ENCODE measurements at regions not wholly inside any gene's neighbourhood (a gene's known extent, or its start where the extent isn't known, plus 50 kb on each side); places are given as distances from the start of the nearest gene placed in this dataset.

GRCh38 chr2:142502402-142502801 is 371.6 kb upstream of the LRP1B start:
- no peak for TF ChIP-seq CTCF (IDR thresholded peaks at IDR 0.05)
- no peak for TF ChIP-seq RFX5 (IDR thresholded peaks at IDR 0.05)
- no peak for TF ChIP-seq USF2 (IDR thresholded peaks at IDR 0.05)
- no peak for TF ChIP-seq POLR2A (IDR thresholded peaks at IDR 0.05; ENCODE audit: low read length)
- no peak for TF ChIP-seq MAX (IDR thresholded peaks at IDR 0.05)
- no peak for TF ChIP-seq NR3C1 (IDR thresholded peaks at IDR 0.05)
- TF ChIP-seq ESRRA (IDR thresholded peaks at IDR 0.05; ENCODE audit: borderline replicate concordance, low read length): no peak
- TF ChIP-seq CEBPB (IDR thresholded peaks at IDR 0.05): no peak
- no peak for TF ChIP-seq RCOR1 (IDR thresholded peaks at IDR 0.05; ENCODE audit: low read depth, low read length)
- TF ChIP-seq ZNF302 (CRISPR knock-in tag; IDR thresholded peaks at IDR 0.05): no peak
- TF ChIP-seq PHF8 (IDR thresholded peaks at IDR 0.05; ENCODE audit: borderline replicate concordance, low read depth): no peak
- TF ChIP-seq CHD2 (IDR thresholded peaks at IDR 0.05; ENCODE audit: low read length, partially characterized antibody): no peak

All from A549 (cell line).